NCI-H82 (cell line): ENCODE measurements at regions not wholly inside any gene's neighbourhood (a gene's known extent, or its start where the extent isn't known, plus 50 kb on each side); places are given as distances from the start of the nearest gene placed in this dataset.
"Not testable (repeated sequence)": the region's sequence is repeated elsewhere in the genome, so short reads cannot be mapped to it uniquely, and the experiment has no call there.

Experiments used
- DNase-seq: peaks from one replicate; lab custom pipeline; 2025; lab: John Stamatoyannopoulos, UW

DNA sequence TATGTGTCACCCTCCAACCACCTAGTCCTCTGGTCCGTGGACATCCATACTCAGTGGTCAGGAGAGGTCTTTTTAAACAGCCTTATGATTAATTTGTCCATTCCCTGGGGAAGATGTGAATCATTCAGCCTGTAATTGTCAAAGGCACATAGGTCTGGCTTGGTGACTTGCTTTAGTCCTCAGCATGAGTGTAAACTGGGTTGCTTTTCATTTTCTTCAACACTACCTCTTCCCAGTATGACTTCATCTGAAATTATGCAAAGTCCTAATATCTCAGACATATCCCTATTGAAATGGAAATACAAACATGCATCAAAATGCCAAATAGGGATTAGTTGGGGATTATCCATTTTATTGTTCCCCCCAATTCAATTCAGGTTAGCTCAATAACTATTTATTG, 208.3 kb upstream of the AMOT start:
- DNase-seq = no peak

DNA sequence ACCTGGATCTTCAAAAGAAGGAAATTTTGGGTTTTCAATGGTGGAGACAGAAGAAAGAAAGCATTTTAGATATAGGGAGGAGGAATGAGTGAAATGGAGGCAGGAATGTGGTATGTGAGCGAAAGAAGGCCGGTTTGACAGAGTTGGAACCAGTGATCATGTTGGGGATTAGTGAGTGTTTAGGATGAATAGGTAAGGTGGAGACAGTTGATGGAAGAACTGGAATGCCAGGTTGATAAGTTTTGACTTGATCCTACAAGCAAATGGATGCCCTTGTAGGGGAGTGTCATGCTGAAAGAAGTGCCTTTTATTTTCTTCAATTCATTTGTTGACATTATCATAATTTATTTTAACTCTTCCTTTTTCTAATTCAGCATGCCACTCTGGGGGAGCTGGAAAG, 207.8 kb upstream of the AMOT start:
- DNase-seq = no peak

DNA sequence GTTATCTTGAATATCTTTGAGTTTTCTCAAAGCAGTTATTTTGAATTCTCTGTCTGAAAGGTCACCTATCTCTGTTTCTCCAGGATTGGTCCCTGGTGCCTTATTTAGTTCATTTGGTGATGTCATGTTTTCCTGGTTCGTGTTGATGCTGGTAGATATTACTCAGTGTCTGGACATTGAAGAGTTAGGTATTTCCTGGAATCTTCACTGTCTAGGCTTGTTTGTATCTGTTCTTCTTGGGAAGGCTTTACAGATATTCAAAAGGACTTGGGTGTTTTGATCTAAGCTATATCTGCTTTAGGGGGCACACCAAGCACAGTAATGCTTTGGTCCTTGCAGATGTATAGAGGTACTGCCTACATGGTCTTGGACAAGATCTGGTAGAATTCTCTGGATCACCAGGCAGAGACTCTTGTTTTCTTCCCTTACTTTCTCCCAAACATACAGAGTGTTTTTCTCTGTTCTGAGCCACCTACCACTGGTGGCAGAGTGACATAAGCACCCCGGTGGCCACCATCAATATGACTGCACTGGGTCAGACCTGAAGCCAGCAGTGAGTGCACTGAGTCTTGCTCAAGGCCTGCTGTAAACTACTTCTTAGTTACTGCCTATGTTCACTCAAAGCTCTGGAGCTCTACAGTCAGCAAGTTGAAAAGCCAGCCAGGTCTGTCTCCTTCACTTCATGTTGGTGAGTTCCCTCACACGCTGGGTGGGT, 193.5 kb upstream of the AMOT start:
- no peak for DNase-seq

DNA sequence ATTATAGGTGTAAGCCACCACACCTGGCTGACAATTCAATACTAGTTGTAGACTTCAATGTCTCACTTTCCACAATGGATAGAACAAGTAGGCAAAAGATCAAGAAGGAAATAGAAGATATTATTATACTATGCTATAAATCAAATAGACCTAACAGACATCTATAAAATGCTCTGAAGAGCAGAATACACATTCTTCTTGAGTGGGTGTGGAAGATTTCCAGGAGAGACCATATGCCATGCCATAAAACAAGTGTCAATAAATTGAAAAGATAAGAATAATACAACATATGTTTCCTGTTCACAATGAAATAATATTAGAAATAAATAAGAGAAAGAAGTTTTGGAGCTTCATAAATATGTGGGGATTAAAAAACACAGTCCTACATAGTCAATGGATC, 179.3 kb upstream of the AMOT start:
- no peak for DNase-seq

DNA sequence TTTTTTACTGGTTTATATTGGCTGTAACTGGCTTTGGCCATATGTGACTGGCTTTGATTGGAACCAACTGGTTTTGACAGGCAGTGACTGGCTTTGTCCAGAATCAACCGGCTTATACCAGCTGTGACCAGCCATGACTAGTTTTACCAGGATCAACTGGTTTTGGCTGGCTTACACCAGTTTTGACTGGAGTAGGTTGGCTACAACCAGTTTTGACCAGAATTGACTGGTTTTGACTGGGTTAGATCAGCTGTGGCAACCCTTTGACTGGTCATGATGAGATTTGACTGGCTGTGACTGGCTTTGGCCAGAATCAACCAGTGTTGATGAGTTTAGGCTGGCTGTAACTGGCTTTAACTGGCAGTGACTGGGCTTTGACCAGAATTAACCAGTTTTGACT, 169.2 kb upstream of the AMOT start:
- no peak for DNase-seq

DNA sequence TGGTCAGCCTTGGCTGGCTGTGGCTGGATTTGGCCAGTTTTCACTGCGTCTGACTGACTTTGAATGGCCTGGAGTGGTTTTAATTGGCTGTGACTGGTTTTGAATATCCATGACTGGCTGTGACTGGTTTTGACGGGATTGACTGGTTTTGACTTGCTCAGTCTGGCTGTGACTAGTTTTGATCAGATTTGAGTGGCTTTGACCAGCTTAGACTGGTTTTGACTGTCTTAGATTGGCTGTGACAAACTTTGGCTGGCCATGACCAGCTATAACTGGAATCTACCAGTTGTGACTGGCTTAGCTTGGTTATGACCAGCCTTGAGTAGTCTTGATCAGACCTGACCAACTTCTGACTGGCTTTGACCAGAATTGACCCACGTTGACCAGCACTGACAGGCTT, 168.4 kb upstream of the AMOT start:
- DNase-seq = no peak

DNA sequence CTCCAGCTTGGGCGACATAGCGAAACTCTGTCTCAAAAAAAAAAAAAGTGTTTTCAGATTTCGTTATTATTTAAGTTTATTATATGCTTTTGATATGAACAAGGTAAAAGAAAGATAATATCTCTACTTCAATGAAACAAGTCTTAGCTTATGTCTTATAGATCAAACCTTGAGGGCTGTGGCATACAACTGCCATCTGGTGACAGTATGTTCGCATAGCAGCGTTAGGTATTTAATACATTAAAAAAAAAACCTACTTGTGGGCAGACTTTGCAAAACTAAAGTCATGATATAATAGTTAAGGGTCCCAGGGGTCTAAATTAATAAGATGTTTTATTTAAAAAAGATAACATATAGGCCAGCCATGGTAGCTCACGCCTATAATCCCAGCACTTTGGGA, 161.2 kb upstream of the AMOT start:
- DNase-seq = peak; percentile 4

DNA sequence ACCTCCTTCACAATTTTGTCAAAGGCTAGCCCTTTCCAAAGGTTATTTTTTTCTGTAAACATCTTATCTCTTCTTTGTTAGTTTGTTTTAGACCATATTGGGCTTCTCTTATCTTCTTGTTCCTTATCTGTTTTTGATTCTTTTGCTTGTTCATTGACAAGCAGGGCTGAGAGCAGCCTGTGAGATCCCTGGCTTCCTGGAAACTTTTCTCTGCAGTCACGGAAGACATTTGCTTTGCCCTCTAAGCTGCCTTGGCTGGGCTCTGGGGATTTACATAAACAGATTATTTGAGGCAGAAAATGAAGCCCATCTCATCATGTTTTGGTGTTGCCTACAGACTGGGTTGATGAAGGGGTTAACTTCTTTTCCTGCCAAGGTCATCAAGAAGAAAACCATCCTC, 157.4 kb upstream of the AMOT start:
- DNase-seq = peak; percentile 41

DNA sequence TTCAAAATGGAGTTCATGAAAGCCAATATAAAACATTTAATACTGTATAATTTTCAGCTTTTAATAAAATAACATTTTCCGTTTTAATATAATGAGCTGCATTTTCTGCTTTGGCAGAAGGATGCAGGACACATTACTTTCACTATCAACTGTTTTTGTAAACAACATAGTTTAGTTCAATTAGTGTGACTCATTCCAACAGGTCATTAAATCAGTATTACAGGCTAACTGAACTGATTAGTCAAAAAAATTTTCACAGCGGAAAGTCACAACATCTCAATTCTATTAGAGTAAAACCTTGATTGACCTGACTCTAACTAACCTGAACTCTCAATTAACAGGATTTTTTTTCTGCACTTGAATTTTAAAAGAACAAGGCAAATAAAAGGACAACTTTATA, 151.2 kb upstream of the AMOT start:
- DNase-seq = no peak

DNA sequence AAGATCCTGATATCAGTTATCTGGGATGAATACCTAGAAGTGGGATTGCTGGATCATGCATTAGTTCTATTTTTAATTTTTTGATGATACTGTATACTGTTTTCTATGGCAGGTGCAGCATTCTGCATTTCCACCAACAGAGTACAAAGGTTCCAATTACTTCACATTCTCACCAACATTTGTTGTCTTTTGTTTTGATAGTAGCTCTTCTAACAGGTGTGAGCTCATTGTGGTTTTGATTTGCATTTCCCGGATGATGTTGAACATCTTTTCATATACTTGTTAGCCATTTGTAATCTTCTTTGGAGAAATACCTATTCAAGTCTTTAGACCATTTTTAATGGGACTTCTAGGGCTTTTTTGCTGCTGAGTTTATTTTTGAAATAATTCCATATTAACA, 139.2 kb upstream of the AMOT start:
- no peak for DNase-seq

DNA sequence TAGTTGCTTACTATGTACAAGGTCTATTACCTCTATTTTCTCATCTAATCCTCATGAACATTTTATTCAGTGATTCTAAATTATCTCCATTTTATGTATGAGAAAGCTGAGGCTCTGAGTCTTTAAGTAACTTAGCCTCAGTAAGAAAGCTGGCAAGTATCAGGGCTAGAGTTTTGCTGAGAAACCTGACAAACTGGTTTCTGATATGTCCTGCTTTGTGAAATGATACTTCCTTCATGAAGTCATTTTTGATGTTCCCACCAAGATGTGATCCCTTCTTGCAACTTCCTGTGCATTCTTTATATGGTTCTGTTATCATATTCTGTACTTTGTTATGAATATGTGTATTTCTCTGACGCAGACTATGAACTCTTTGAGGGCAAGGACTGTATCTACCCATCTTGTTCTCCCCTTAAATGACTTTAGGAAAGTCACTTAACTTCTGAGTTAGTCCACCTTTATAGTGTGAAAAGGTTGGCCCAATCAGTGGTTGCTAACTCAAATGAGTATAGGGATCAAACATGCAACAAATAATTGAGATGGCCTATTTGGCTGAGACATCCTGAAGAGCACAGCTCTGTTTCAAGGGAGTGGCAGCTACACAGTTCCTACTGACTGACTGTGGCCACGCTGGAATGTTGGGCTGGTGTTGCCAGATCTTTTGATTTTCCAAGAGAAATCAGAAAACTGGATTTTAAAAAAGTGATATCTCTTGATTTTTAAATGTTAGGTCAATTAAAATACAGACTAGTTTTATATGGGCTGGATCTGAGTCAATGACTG, 127.9 kb upstream of the AMOT start:
- DNase-seq = no peak

DNA sequence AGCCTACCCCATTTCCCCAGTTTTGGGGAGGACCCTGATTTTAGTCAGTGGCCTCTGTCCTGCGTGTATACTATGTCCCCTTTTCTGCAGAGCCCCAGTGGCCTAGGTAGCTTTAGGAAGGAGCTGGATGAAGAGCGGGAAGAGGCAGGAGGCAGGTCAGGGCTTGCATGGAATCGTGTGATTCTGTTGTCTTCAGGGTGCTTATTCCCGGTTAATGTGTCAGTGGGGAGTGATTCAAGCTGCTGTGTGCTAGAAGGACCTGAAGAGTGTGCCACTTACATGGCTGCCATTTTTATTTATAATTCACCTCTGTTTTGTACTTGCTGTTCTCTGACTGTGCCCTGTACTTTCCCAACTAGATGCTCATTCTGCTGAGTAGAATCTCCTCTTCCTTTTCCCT, 127.3 kb upstream of the AMOT start:
- DNase-seq = no peak

DNA sequence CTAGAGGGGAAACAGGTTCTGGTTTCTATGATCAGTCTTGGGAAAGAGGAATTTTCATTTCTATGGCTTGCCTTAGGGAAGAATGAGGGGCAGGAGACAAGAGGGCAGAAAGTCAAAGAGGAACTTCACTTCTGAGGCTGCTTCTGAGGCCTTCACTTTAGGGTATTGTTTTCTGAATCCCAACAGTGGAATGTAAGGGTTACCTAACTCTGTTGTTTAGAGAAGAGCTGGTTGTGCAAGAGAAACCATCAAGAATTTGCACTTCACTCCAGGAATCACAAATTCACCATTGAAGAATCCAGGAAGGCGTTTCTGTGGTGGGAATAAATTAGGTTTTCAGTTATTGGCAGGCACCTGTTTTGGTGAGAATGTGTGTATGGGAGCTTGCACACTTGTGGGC, 126.7 kb upstream of the AMOT start:
- DNase-seq = no peak

DNA sequence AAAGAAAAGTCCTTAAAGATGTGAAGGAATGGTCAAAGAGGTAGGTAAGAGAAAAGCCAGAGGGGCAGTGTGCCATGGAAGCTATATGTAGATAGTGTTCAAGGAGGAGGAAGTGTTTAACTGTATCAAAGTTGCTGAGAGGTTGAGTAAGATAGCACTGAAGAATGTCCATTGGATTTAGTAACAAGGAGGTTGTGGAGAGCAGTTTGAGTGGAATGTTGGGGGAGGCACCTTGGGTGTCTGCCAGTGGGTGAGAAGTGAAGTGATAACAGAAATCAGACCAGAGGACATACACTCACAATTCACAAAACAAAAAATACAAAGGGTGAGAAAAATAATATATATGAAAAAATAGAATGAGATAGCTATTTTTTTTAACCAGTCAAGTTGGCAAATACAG, 121.3 kb upstream of the AMOT start:
- no peak for DNase-seq

DNA sequence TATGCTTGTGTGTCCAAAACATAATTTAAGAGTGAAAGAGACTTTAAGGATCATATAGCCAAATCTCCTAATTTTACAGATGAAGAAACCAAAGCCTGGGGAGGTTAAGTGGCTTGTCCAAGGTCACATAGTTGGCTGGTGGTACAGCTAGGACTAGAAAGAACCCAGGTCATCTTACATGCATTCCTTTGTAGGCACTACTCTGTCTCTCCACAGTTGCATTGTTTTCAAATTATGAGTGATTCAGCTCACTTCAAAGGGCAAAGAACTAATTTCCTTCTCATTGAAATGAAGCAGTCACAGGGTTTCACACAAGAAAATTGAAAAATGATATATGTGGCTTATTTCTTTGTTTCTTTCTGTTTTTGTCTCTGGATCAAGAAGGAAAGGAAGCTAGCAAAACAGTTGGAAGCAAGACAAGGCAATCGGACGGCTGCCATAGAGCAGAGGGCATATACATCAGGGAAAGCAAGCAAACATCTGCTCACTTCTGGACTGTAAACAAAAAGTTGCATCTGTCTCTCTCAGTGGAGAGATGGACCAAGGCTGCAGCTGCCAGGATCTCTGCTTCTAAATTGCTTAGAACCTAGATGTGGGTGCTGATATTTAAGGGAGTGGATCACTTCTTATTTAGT, 107.5 kb upstream of the AMOT start:
- no peak for DNase-seq

DNA sequence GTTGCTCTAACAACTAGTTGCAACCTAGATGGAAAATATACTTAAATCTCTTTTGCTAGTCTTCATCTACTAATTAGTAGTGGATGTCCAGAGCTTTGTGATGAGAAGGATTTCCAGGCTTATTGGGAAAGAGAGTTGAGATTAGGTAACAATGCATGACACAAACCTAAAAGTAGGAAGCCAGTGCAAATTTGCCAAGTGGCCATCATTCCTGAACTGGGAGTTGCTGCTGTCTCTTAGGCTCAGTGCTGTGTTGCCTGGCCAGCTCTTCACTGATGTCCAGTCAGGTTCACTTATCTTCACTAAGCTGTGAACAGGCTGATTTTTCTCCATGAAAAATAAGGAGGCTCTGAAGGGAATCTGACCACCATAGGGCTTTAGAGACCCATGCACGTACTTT, 105.6 kb upstream of the AMOT start:
- no peak for DNase-seq

DNA sequence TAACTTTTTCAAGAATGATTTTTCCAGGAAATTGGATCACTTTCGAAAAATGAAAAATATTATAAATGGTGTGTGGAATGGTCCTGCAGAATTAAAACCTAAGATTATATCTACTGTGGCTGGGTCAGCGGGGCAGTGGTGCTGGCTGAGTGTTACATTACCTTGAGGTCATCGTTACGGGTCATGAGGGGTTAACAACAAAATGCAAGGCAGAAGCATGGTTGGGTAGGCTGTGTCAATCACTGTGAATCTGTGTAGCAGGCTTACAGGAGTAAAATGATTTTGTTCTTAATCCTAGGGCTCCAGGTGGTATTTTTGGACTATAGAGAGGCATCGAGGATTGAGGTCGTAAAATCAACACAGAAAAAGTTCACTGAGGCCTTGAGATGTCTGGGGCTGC, 105.2 kb upstream of the AMOT start:
- DNase-seq = no peak

DNA sequence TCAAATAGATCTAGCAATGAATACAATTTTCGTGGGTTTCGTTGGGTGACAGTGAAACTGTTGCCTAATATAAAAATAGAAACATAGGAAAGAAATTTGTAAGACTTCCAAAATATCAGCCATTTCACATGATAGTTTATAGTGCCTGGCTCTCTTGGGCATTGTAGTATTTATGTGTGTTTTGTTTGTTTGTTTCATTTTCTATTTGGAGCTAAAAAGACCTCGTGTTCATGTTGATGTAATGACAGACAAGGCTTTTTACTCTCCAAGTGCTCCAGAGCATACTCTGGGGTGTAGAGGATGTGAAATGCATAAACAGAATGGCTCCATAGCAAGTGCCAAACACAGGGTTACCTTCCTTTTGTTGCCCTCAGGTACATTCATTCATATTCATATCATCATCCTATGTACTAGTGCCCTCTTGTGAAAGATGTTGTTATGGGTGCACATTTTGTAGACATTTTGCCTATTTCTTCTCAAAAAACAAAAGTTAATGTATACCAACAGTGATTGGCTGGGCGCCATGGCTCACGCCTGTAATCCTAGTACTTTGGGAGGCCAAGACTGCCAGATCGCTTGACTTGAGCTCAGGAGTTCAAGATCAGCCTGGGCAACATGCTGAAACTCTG, 100.7 kb upstream of the AMOT start:
- DNase-seq = no peak

DNA sequence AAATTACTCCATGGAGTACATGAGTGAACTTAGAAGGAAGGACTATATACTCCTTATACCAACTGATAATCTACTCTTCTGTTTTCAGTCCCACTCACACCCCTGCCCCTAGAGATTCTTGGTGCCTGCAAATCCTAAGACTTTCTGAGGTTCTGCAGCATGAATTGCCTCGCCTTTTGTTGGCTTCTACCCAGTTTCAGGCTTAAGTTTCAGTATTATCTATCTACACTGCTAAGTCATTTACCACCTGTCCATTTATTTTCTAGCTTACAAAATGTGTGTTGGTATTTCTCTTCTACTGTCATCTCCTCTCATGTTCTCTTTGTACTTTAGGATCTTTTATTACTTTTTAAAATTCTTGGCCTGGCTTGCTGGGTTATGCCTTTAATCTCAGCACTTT, 94.4 kb upstream of the AMOT start:
- no peak for DNase-seq

DNA sequence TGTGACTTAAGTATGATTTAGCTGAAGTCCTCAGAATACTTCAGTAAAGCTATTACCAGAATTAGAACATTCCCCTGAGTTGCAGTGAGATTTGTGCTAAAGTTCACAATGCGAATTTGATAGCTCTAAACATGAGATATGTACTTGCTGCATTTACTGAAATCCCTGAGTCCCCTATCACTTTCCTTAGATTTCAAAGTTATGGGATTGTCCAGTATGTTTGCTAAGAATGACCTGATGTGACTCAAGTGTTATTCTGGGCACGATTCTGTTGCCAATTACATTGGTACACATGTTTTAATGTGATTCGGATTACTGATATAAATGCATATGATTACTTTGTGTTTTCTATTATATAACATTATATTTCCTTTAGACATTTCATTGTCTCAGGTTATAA, 91.3 kb upstream of the AMOT start:
- no peak for DNase-seq

DNA sequence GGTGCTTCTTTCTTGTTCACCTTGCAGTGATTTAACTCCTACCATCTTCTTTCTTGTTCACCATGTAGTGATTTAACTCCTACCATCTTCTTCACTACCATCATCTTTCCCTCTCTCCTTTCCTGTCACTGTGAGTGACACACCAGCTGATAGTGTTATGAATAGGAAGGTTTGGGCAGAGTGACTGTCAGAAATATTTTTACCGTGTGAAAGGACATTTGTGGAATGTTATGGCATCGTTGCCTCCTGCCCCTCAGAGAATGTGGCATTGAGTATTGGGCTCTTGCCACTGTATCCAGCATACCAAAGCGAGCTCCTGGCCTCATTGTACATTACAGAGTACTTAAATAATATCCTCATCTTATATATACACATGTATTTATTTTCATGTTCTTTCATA, 90.8 kb upstream of the AMOT start:
- no peak for DNase-seq

DNA sequence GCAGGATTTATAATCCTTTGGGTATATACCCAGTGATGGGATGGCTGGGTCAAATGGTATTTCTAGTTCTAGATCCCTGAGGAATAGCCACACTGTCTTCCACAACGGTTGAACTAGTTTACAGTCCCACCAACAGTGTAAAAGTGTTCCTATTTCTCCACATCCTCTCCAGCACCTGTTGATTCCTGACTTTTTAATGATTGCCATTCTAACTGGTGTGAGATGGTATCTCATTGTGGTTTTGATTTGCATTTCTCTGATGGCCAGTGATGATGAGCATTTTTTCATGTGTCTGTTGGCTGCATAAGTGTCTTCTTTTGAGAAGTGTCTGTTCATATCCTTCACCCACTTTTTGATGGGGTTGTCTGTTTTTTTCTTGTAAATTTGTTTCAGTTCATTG, 82.8 kb upstream of the AMOT start:
- not testable (repeated sequence) for DNase-seq

DNA sequence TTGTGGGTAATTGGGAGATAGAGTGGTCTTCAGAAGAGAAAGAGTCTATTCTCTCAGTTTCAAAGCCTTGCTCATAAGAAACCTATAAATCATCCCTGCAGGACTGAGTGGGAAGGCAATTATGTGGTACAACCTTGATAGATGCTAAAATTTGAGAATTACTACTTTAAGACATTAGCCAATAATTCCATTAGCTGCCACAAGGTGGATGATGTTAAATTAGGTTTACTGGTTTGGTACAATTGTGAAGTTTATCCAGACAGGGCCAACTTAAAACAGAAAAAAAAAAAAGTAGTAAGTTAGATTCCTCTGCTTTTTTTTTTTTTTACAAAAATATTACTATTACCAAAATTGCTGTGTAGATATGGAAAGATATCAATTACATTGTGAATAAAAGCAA, 73.2 kb upstream of the AMOT start:
- peak; percentile 0 for DNase-seq
